Prostate gland (tissue), 2 donors: ENCODE measurements at regions not wholly inside any gene's neighbourhood (a gene's known extent, or its start where the extent isn't known, plus 50 kb on each side); places are given as distances from the start of the nearest gene placed in this dataset.

Source experiments
- DNase-seq: peaks from one replicate; pipeline ENCODE4 v3.0.0-alpha.2; 2019; ENCODE audit warnings: low spot score
- H3K27ac ChIP-seq, 2 donors: fragments of 200-600 bp; sonication (generic); 2 replicates each; pipeline ENCODE4 v1.5.1; 2017 to 2019
- H3K27me3 ChIP-seq: fragments of 200-600 bp; sonication (generic); replicated peaks from 2 replicates; pipeline ENCODE4 v1.5.1; 2019; ENCODE audit not compliant: insufficient read depth
- H3K36me3 ChIP-seq, 2 donors: fragments of 200-600 bp; sonication (generic); 1 replicate in 1 of 2; 2 replicates in 1 of 2; pipeline versions ENCODE4 v1.5.1 to v1.8.1; 2017 to 2019
- H3K4me1 ChIP-seq: fragments of 200-600 bp; sonication (generic); replicated peaks from 2 replicates; pipeline ENCODE4 v1.5.1; 2019
- H3K4me3 ChIP-seq, 2 donors: fragments of 200-600 bp; sonication (generic); 2 replicates each; pipeline ENCODE4 v1.5.1; 2017 to 2019
- H3K9me3 ChIP-seq: fragments of 200-600 bp; sonication (generic); 2 replicates; pipeline ENCODE4 v1.5.1; 2017
- POLR2A ChIP-seq: fragments of 450-650 bp; IDR thresholded peaks from one replicate; pipeline ENCODE4 v1.6.1; 2016; ENCODE audit warnings: antibody characterized with exemption, mild to moderate bottlenecking
- POLR2AphosphoS5 ChIP-seq: sonication (generic); formaldehyde crosslinking; IDR thresholded peaks from one replicate; pipeline ENCODE4 v1.6.1; 2017; ENCODE audit warnings: antibody characterized with exemption
- WGBS: methylation state at CpG from one replicate; pipeline ENCODE4 v1.1.5; 2018; 5-methylcytosine and 5-hydroxymethylcytosine counted together
- intact Hi-C: fragments of 100-400 bp; cut with DNase I; formaldehyde crosslinking; loops from one replicate; pipeline ENCODE4 v1.14.2; 2022
- TF ChIP-seq, protein P1 (sequence below), 4 experiments: fragments of 200-600 bp in 2 of 4; fragments of 450-650 bp in 2 of 4; sonication (generic) in 2 of 4; IDR thresholded peaks; 1 replicate in 3 of 4; 2 replicates in 1 of 4; pipeline ENCODE4 v1.5.1; 2016 to 2019; ENCODE audit warnings: antibody characterized with exemption in 4 of 4, mild to moderate bottlenecking in 2 of 4, moderate library complexity in 2 of 4

DNA sequence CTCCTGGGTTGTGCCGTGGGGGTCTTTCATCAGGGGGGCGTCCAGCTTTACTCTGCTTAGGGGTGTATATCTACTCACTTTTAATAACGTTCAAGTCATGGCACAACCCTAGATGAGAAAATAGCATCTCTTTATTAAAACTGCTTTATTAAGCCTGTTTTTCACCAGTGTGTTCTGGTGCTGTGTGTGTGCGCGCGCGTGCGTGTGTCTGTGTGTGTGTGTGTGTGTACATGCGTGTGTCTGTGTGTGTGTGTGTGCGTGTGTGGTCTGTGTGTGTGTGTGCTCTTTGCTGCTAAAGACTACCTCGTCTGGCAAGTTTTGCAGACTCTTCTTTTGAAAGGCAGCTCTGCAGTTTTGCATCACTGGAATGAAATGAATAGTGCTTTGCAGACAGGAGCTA lies 390.9 kb upstream of the MKI67 start:
- no peak for DNase-seq
- TF ChIP-seq, protein P1, sequence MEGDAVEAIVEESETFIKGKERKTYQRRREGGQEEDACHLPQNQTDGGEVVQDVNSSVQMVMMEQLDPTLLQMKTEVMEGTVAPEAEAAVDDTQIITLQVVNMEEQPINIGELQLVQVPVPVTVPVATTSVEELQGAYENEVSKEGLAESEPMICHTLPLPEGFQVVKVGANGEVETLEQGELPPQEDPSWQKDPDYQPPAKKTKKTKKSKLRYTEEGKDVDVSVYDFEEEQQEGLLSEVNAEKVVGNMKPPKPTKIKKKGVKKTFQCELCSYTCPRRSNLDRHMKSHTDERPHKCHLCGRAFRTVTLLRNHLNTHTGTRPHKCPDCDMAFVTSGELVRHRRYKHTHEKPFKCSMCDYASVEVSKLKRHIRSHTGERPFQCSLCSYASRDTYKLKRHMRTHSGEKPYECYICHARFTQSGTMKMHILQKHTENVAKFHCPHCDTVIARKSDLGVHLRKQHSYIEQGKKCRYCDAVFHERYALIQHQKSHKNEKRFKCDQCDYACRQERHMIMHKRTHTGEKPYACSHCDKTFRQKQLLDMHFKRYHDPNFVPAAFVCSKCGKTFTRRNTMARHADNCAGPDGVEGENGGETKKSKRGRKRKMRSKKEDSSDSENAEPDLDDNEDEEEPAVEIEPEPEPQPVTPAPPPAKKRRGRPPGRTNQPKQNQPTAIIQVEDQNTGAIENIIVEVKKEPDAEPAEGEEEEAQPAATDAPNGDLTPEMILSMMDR (IDR thresholded peaks at IDR 0.05): no peak
- no peak for TF ChIP-seq POLR2AphosphoS5
- no peak for TF ChIP-seq POLR2A
- Histone ChIP-seq H3K4me1 (no peaks in the 10 kb centered on the region), H3K9me3 (no peaks in the 10 kb centered on the region), H3K36me3 (no peaks in the 10 kb centered on the region), H3K4me3 (no peak overlapping the region), H3K27ac (no peak overlapping the region), H3K27me3 (no peaks in the 10 kb centered on the region)
- 74% methylated on average over 11 of the region's 11 CpGs for WGBS
- intact Hi-C loops: no loop called here

DNA sequence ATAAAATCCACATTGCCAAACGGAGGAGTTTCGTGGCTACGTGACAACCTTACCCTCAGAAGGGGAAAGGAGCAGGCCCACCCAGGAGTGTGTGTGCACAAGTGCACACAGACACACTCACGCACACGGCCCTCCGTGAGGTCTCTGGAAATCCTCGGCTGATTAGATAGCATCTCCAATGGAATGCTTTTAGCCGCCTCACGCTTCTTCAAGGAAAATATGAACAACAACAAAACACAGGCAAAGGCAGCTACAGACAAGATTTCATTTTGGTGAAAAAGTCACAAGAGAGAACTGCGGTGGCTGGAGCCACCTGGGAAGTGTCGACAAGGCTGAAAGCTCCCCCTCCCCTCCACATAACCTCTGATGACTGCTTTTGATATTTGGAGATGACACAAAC lies 391.8 kb upstream of the MKI67 start:
- no peaks in the 10 kb centered on the region for H3K27me3 ChIP-seq
- H3K36me3 ChIP-seq: no peaks in the 10 kb centered on the region
- no peaks in the 10 kb centered on the region for H3K9me3 ChIP-seq
- no peak overlapping the region for H3K27ac ChIP-seq
- intact Hi-C loops: no loop called here
- WGBS: 21% methylated on average over 11 of the region's 11 CpGs
- no peaks in the 10 kb centered on the region for H3K4me1 ChIP-seq
- no peak overlapping the region for H3K4me3 ChIP-seq
- no peak for TF ChIP-seq POLR2AphosphoS5
- no peak for TF ChIP-seq POLR2A
- TF ChIP-seq, protein P1 (IDR thresholded peaks at IDR 0.05): no peak
- DNase-seq: no peak

DNA sequence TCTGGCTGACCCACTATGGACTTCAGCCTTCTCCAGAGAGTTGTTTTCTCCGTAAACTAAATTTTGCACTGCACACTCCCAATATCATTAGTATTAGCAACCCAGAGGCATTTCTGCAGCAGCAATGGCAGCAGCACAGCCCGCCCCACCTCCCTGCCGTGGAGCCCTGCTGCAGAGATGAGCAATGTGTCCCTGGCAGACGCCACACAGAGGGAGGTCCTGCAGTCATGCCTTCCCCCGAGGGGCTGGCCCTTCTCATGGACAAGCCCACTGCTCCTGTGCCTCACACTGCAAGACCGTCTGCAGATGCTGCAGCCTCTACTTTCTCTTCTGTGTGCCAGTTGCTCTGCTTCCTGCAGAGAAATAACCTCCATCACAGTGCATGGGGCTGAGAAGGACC lies 393.4 kb upstream of the MKI67 start:
- TF ChIP-seq, protein P1 (IDR thresholded peaks at IDR 0.05): no peak
- TF ChIP-seq POLR2AphosphoS5 (no peak), POLR2A (no peak)
- Histone ChIP-seq H3K4me3 (no peak overlapping the region), H3K27me3 (no peaks in the 10 kb centered on the region), H3K4me1 (no peaks in the 10 kb centered on the region), H3K9me3 (no peaks in the 10 kb centered on the region), H3K36me3 (no peaks in the 10 kb centered on the region), H3K27ac (no peak overlapping the region)
- intact Hi-C loops: no loop called here
- WGBS: 72% methylated on average over 6 of the region's 6 CpGs
- DNase-seq: no peak

DNA sequence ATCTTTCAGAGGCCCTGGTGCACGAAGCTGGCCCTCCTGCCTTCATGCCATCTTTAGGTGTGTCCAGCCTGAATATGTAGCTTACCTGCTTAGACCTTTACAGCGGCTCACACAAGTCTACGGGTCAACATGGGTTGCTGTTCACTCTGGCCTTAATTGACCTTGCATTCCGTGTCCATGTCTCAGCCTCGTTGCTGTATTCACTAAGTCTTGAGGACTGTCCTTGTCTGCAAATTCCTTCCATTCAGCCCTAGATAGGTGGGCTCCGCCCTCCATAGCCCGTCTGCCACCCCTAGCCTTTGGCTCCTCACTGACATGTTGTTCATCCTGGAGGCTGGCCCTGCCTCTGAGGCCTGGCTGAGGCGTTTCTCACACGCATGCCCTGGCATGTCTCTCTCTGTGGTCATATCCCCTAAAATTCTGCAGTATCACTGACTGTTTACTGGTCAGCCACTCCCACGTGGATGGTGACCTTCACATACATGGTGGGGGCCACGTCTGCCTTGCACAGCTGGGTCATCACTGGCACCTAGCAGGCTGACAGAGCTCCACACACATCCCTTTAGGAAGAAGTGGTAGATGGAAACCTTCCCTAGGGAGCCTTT lies 394.1 kb upstream of the MKI67 start:
- no peaks in the 10 kb centered on the region for H3K36me3 ChIP-seq
- no peak overlapping the region for H3K4me3 ChIP-seq
- 94% methylated on average over 11 of the region's 11 CpGs for WGBS
- no peak for DNase-seq
- no peak overlapping the region for H3K27ac ChIP-seq
- no peaks in the 10 kb centered on the region for H3K9me3 ChIP-seq
- intact Hi-C loops: no loop called here
- H3K27me3 ChIP-seq: no peaks in the 10 kb centered on the region
- TF ChIP-seq, protein P1 (IDR thresholded peaks at IDR 0.05): no peak
- TF ChIP-seq POLR2AphosphoS5 (no peak), POLR2A (no peak)
- no peaks in the 10 kb centered on the region for H3K4me1 ChIP-seq

DNA sequence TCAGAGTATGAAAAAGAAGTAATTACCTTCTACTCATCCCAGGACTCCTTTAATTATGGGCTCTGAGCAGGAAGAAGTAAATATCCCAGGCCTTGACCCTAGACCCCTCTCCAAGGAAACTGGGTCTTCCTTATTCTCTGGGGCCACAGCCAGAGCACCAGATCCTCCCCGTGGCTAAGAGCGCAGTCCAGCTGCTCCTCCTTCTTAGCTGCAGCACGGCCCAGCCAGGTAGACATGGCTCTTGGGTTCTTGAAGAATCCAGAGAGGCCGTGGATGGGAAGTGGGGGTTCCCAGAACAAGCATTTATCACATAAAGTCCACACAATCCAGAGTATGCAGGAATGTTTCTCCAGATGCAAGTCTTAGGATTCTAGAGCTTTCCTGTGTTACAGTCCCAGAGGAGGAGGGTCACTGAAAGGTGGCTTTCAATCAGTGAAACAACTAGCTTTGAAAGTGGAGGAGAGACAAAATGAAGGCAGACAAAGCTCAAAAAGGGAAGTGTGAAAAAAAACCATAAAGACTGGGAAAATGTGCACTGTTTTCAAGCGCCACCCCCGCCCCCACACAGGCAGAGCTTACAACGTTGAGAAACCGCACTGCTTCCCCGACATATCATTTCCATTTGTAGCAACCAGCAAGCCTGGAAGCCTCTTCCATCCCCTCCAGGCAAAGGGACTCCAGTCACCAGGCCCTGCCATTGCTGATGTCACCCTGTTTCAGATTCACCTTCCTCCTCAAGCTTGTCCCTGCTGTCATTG lies 396.5 kb upstream of the MKI67 start:
- H3K4me1 ChIP-seq: no peaks in the 10 kb centered on the region
- DNase-seq: no peak
- H3K4me3 ChIP-seq: no peak overlapping the region
- no peaks in the 10 kb centered on the region for H3K27me3 ChIP-seq
- no peaks in the 10 kb centered on the region for H3K36me3 ChIP-seq
- 87% methylated on average over 9 of the region's 9 CpGs for WGBS
- H3K27ac ChIP-seq: no peak overlapping the region
- intact Hi-C loops: no loop called here
- TF ChIP-seq POLR2AphosphoS5 (no peak), POLR2A (no peak)
- TF ChIP-seq, protein P1 (IDR thresholded peaks at IDR 0.05): no peak
- no peaks in the 10 kb centered on the region for H3K9me3 ChIP-seq
